ENCODE measurements at regions not wholly inside any gene's neighbourhood (a gene's known extent, or its start where the extent isn't known, plus 50 kb on each side); places are given as distances from the start of the nearest gene placed in this dataset.

DNA sequence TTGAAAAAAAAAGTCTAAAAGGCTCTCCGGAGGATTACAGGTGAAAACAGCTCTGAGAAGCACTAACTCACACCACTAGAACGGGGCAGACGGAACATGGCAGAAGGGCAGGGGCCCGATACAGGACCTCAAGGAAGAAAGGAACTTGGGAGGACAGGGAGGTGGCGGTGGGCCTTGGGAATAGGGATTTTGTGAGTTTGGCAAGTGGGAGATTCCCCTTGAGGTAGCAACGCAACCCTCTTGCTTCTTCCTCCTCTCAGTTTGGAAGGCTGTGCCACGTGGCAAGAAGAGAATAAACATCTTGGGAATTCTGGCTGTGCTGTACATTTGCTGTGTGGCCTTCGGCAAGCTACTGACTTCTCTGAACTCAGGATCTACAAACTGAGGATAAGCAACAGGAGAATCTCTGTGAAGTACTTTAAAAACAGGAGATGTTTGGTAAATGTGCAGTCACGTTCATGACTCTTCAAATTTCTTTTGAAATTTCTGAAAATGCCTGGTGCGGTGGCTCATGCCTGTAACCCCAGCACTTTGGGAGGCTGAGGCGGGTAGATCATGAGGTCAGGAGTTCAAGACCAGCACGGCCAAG is 220.8 kb downstream of the BCAS1 start:
- TF ChIP-seq YY1 (IDR thresholded peaks at IDR 0.05; ENCODE audit: insufficient read depth, insufficient read length) (no peak), ZNF274 (IDR thresholded peaks at IDR 0.05; ENCODE audit: low read depth, low read length) (no peak)
